Spinal cord (tissue), 9 donors: ENCODE measurements at regions not wholly inside any gene's neighbourhood (a gene's known extent, or its start where the extent isn't known, plus 50 kb on each side); places are given as distances from the start of the nearest gene placed in this dataset.

Experiments used
- DNase-seq, 6 donors: peaks; one replicate each; pipeline versions ENCODE4 v3.0.0 to v3.0.0-alpha.2; 2013 to 2015; ENCODE audit warnings: low spot score in 6 of 6, low read depth in 4 of 6
- H3K27ac ChIP-seq: one replicate; pipeline ENCODE4 v1.5.1; 2013; ENCODE audit warnings: low read depth, low read length, control low read depth
- H3K27me3 ChIP-seq: one replicate; pipeline ENCODE4 v1.6.1; 2013; ENCODE audit warnings: low read length; ENCODE audit not compliant: control insufficient read depth, insufficient read depth
- H3K36me3 ChIP-seq: one replicate; pipeline ENCODE4 v1.6.1; 2013; ENCODE audit warnings: low read length; ENCODE audit not compliant: control insufficient read depth, insufficient read depth
- H3K4me1 ChIP-seq: one replicate; pipeline ENCODE4 v1.6.1; 2013; ENCODE audit warnings: low read length; ENCODE audit not compliant: control insufficient read depth, insufficient read depth
- H3K4me3 ChIP-seq: one replicate; pipeline ENCODE4 v1.5.1; 2013; ENCODE audit warnings: low read depth, low read length, control low read depth
- H3K9me3 ChIP-seq: one replicate; pipeline ENCODE4 v1.6.1; 2013; ENCODE audit warnings: low read length; ENCODE audit not compliant: control insufficient read depth, insufficient read depth
- WGBS: methylation state at CpG from one replicate; pipeline ENCODE4 v1.1.5; 2013; ENCODE audit warnings: missing lambda C conversion rate; ENCODE audit not compliant: insufficient coverage; 5-methylcytosine and 5-hydroxymethylcytosine counted together
- donor health status: healthy.

DNA sequence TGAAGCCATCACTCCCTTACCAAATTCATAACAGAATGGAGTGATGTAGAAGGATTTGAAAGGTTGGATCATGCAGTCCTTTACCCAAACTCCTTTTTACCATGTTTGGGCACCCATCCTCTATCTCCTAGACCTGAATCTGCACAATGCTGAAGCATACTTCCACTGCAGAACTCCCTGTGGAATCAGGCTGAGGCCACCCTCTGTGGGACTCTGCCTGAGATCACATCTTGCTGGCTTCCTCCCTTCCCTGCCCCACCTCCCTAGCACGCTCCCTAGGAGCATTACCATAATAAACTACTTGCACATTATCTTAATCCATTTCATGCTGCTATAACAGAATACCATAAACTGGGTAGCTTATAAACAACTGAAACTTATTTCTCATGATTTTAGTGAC is 68.4 kb upstream of the VSTM2B start:
- Histone ChIP-seq H3K4me3 (no peak overlapping the region), H3K27ac (no peak overlapping the region), H3K27me3 (no peaks in the 10 kb centered on the region), H3K36me3 (no peaks in the 10 kb centered on the region), H3K4me1 (no peaks in the 10 kb centered on the region), H3K9me3 (no peaks in the 10 kb centered on the region)
- WGBS = 88% methylated on average over 1 of the region's 1 CpG
- no peak for DNase-seq

GRCh38 chr19:29467824-29468401 is 57.9 kb upstream of the VSTM2B start:
- Histone ChIP-seq H3K36me3 (no peaks in the 10 kb centered on the region), H3K27me3 (no peaks in the 10 kb centered on the region), H3K4me1 (no peaks in the 10 kb centered on the region), H3K27ac (no peak overlapping the region), H3K9me3 (peaks cover 3% of the 10 kb centered on the region), H3K4me3 (no peak overlapping the region)
- WGBS = 100% methylated on average over 1 of the region's 5 CpGs
- peak in 1 of 6 donors; percentile 60 for DNase-seq

DNA sequence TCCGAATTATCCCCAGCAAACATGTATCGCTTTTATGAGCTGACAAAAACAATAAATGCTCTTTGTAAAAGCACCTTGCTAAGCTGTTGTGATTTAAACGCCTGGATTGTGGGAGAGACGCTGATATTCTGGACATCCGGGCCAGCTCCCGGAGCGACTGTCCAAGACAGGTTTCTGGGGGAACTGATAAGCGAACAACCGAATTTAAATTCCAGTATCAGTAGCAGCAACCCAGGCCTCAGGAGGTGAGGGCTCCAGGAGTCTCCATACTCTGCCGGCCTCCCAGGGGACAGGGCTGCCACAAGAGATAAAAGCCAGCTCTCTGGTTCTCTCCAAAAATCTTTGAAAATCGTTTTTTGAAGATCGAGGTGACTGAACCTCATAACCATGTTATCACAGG is 50.3 kb upstream of the VSTM2B start:
- Histone ChIP-seq H3K4me1 (no peaks in the 10 kb centered on the region), H3K4me3 (no peak overlapping the region), H3K27me3 (no peaks in the 10 kb centered on the region), H3K36me3 (no peaks in the 10 kb centered on the region), H3K9me3 (no peaks in the 10 kb centered on the region), H3K27ac (no peak overlapping the region)
- WGBS = 89% methylated on average over 11 of the region's 12 CpGs
- no peak for DNase-seq
